GM10266 (cell line): ENCODE measurements at regions not wholly inside any gene's neighbourhood (a gene's known extent, or its start where the extent isn't known, plus 50 kb on each side); places are given as distances from the start of the nearest gene placed in this dataset.

Experiments
- DNase-seq: peaks from one replicate; pipeline ENCODE4 v3.0.0; 2012; ENCODE audit errors: extremely low spot score
- TF ChIP-seq, protein P1 (sequence below): IDR thresholded peaks from 2 replicates; pipeline ENCODE4 v1.5.1; 2012; ENCODE audit warnings: mild to moderate bottlenecking, low read depth; ENCODE audit not compliant: control insufficient read depth, insufficient read depth; ENCODE audit errors: missing control alignments

DNA sequence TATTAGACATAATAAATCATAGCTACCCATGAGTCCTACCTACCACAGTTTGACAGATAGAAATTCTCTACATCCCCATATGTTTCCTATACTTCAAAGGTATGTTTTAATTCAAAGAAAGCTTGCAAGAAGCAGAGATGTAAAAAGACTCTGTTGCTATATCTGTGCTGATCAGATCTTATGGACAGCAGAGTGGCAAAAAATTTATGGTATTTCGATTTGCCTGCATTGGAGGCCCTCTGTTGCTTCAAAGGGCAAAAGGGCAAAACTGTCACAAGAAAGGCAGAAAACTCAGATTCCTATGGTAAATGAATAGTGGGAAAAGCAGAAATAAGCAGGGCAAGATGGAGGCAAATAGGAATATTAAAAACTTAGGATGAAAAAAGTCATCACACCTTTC lies 447.8 kb upstream of the SPHKAP start:
- TF ChIP-seq, protein P1, sequence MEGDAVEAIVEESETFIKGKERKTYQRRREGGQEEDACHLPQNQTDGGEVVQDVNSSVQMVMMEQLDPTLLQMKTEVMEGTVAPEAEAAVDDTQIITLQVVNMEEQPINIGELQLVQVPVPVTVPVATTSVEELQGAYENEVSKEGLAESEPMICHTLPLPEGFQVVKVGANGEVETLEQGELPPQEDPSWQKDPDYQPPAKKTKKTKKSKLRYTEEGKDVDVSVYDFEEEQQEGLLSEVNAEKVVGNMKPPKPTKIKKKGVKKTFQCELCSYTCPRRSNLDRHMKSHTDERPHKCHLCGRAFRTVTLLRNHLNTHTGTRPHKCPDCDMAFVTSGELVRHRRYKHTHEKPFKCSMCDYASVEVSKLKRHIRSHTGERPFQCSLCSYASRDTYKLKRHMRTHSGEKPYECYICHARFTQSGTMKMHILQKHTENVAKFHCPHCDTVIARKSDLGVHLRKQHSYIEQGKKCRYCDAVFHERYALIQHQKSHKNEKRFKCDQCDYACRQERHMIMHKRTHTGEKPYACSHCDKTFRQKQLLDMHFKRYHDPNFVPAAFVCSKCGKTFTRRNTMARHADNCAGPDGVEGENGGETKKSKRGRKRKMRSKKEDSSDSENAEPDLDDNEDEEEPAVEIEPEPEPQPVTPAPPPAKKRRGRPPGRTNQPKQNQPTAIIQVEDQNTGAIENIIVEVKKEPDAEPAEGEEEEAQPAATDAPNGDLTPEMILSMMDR = no peak
- no peak for DNase-seq

DNA sequence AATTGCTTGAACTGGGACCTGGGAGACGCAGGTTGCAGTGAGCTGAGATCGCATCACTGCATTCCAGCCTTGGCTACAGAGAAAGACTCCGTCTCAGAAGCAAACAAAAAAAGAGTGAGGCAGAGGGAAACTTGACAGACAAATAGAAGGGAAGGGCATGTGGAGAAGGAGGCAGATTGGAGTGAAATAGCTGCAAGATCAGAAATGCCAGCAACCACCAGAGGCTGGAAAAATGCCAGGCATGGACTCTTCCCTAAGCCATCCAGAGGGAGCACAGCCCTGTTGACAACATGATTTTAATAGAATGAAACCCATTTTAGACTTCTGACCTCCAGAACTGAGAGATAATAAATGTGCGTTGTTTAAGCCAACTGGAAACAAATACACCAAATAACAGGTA lies 447.2 kb upstream of the SPHKAP start:
- DNase-seq = no peak
- TF ChIP-seq, protein P1 = no peak

DNA sequence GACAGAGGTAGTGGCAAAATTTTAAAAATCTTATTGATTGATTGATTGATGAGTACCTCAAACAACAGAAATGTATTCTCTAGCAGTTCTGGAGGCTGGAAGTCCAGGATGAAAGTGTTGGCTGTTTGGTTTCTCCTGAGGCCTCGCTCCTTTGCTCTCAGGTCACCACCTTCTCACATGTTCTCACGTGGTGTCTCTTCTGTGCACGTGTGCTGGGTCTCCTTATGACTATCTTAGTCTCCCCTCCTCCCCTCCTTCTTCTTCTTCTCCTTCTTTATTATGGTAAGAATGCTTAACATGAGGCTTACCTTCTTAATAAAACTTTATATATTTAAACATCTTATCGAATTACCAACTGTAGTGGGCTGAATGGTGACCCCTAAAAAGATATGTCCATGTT lies 446.0 kb upstream of the SPHKAP start:
- DNase-seq = no peak
- TF ChIP-seq, protein P1 = no peak

DNA sequence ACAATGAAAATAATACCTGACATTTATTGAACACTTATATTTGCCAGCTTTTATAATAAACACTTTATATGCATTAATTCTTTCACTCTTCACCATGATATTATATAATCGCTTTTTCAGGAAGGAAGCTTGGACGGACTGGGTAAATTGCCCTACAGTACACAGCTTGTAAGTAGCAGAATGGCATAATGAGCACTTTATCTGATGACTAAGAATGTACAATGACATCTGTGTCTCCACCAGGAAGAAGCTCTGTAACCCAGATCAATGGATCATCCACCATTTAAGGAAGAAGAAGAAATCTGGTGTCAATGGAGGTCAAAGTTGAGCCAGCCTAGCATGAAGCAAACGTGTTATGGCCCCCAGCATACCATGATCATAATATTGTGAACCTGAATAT lies 444.0 kb upstream of the SPHKAP start:
- DNase-seq = no peak
- TF ChIP-seq, protein P1 = no peak

DNA sequence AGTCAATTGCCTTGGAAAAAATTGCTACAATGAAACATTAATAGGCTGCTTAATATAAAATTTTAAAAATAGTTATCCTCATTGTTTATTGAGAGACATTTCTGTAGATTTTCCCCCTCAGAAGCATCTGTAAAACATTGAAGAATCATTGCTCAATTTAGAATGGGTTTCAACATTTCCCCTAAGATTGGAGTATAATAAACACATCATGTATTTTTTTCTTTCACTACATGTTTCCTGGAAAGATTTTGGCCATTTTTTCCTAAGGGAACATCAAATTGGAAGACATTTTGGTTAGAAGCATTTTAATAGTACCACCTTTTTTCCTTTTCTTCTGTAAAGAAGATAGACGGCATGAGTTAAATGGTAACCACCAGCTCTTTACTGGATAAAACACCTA lies 443.2 kb upstream of the SPHKAP start:
- TF ChIP-seq, protein P1 = no peak
- DNase-seq = no peak

DNA sequence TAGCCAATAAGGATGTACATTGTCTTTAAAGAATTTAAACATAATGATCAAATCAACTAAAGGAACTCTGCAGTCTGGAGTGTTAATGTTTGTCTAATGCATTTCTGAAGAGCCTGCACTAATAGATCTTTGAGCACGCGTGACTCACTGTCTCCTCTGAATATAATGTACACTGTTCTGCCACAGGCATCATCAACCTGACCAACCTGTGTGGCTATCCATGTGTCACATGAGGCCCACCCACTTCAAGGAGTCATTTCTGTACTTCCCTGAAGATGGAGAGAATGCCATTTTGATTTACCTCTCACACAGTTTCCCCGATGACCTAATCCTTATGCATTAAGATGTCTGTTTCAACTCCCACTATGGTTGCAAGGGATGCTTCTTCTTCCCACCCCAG lies 434.0 kb upstream of the SPHKAP start:
- DNase-seq = no peak
- TF ChIP-seq, protein P1 = no peak

DNA sequence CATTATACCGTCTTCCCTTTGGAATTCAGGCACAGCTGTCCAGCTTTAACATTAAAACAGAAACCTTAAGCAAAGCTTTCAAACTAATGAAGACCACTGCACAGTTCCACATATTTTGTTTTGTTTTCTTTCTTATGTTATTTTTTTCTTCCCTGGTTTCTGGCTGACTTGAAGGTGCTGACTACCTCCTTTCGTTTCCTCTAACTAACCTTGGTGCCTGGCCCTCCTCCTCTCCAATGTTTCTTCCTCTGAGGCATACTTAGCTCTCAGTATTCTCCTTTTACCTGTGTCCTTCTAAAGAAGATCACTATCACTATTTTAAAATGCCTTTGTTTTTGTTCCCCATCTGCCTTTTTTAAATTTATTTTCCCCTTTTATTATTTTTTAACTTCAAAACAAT lies 433.3 kb upstream of the SPHKAP start:
- no peak for DNase-seq
- TF ChIP-seq, protein P1 = no peak
